Tibial artery (tissue), 4 donors: ENCODE measurements at regions not wholly inside any gene's neighbourhood (a gene's known extent, or its start where the extent isn't known, plus 50 kb on each side); places are given as distances from the start of the nearest gene placed in this dataset.

Experiments
- DNase-seq, 2 donors: peaks; one replicate each; pipeline ENCODE4 v3.0.0-alpha.2; 2019
- H3K27ac ChIP-seq, 2 donors: fragments of 200-600 bp; sonication (generic) in 1 of 2; 1 replicate in 1 of 2; 2 replicates in 1 of 2; pipeline ENCODE4 v1.5.1; 2018 to 2019; ENCODE audit warnings: mild to moderate bottlenecking in 1 of 2
- H3K27me3 ChIP-seq, 2 donors: fragments of 200-600 bp; sonication (generic) in 1 of 2; one replicate each; pipeline versions ENCODE4 v1.5.1 to v1.6.0; 2016 to 2019
- H3K36me3 ChIP-seq, 3 donors: fragments of 200-600 bp; sonication (generic) in 2 of 3; one replicate each; pipeline ENCODE4 v1.5.1; 2016 to 2019; ENCODE audit warnings: mild to moderate bottlenecking in 2 of 3
- H3K4me1 ChIP-seq, 4 donors: fragments of 200-600 bp; sonication (generic) in 2 of 4; 1 replicate in 3 of 4; 2 replicates in 1 of 4; pipeline ENCODE4 v1.5.1; 2016 to 2019
- H3K4me3 ChIP-seq, 2 donors: fragments of 200-600 bp; sonication (generic) in 1 of 2; 1 replicate in 1 of 2; 2 replicates in 1 of 2; pipeline ENCODE4 v1.5.1; 2018 to 2019; ENCODE audit warnings: mild to moderate bottlenecking in 2 of 2
- H3K9me3 ChIP-seq, 3 donors: fragments of 200-600 bp; sonication (generic) in 1 of 3; one replicate each; pipeline ENCODE4 v1.5.1; 2016 to 2019
- CTCF ChIP-seq, 2 experiments: fragments of 200-600 bp in 1 of 2; fragments of 450-650 bp in 1 of 2; IDR thresholded peaks; one replicate each; pipeline ENCODE4 v1.5.1; 2017 to 2019; ENCODE audit warnings: antibody characterized with exemption in 2 of 2, mild to moderate bottlenecking in 1 of 2, moderate library complexity in 1 of 2
- intact Hi-C: fragments of 100-400 bp; cut with DNase I; formaldehyde crosslinking; loops from one replicate; pipeline ENCODE4 v1.15.0; 2023; ENCODE audit warnings: low total_unique reads

GRCh38 chr1:192439373-192440025 lies 122.7 kb downstream of the RGS21 start:
- no peak overlapping the region for H3K4me3 ChIP-seq
- no peaks in the 10 kb centered on the region for H3K36me3 ChIP-seq
- H3K4me1 ChIP-seq: no peaks in the 10 kb centered on the region
- no peaks in the 10 kb centered on the region for H3K9me3 ChIP-seq
- intact Hi-C loops: no loop called here
- no peak overlapping the region for H3K27ac ChIP-seq
- DNase-seq: no peak
- H3K27me3 ChIP-seq: no peaks in the 10 kb centered on the region
- no peak for TF ChIP-seq CTCF (IDR thresholded peaks at IDR 0.05)

GRCh38 chr1:192441492-192441891 lies 124.7 kb downstream of the RGS21 start:
- Histone ChIP-seq H3K27ac (no peak overlapping the region), H3K27me3 (no peaks in the 10 kb centered on the region), H3K36me3 (no peaks in the 10 kb centered on the region), H3K4me1 (no peaks in the 10 kb centered on the region), H3K4me3 (no peak overlapping the region), H3K9me3 (no peaks in the 10 kb centered on the region)
- intact Hi-C loops: no loop called here
- no peak for TF ChIP-seq CTCF (IDR thresholded peaks at IDR 0.05)
- no peak for DNase-seq

GRCh38 chr1:192442736-192443135 lies 125.9 kb downstream of the RGS21 start:
- TF ChIP-seq CTCF (IDR thresholded peaks at IDR 0.05): no peak
- no peaks in the 10 kb centered on the region for H3K27me3 ChIP-seq
- intact Hi-C loops: no loop called here

GRCh38 chr1:192443616-192444015 lies 126.8 kb downstream of the RGS21 start:
- Histone ChIP-seq H3K27ac (no peak overlapping the region), H3K4me3 (no peak overlapping the region), H3K36me3 (no peaks in the 10 kb centered on the region), H3K4me1 (no peaks in the 10 kb centered on the region), H3K27me3 (peaks cover 0 to 3% of the 10 kb centered on the region in 2 donors), H3K9me3 (no peaks in the 10 kb centered on the region)
- TF ChIP-seq CTCF (IDR thresholded peaks at IDR 0.05): no peak
- DNase-seq: no peak
- intact Hi-C loops: no loop called here

More at GRCh38 chr1:192442736-192443135, 125.9 kb downstream of the RGS21 start:
- Histone ChIP-seq H3K9me3 (no peaks in the 10 kb centered on the region), H3K36me3 (no peaks in the 10 kb centered on the region), H3K4me1 (no peaks in the 10 kb centered on the region), H3K27ac (no peak overlapping the region), H3K4me3 (no peak overlapping the region)
- no peak for DNase-seq

- no peak for DNase-seq
- no peak overlapping the region for H3K4me3 ChIP-seq
- peaks cover 0 to 3% of the 10 kb centered on the region in 2 donors for H3K27me3 ChIP-seq
- no peaks in the 10 kb centered on the region for H3K9me3 ChIP-seq
- H3K4me1 ChIP-seq: no peaks in the 10 kb centered on the region
- intact Hi-C loops: no loop called here
- H3K36me3 ChIP-seq: no peaks in the 10 kb centered on the region
- no peak overlapping the region for H3K27ac ChIP-seq
- no peak for TF ChIP-seq CTCF (IDR thresholded peaks at IDR 0.05)
These were observed 128.4 kb downstream of the RGS21 start for GRCh38 chr1:192445241-192445640.
